HCT116 (cell line): ENCODE measurements at regions not wholly inside any gene's neighbourhood (a gene's known extent, or its start where the extent isn't known, plus 50 kb on each side); places are given as distances from the start of the nearest gene placed in this dataset.

Experiments
- ATAC-seq: fragments of 200-7000 bp; cut with Tn5 transposase; 2 replicates; pipeline ENCODE4 v1.9.1; 2020; ENCODE audit warnings: mild to moderate bottlenecking, moderate library complexity
- BruUV-seq: library from RNA; stranded (reverse); fragments of 400-500 nt; replicated peaks from 2 replicates; lab custom pipeline; 2021; lab: Mats Ljungman, UMichigan
- CTCF ChIA-PET: fragments of 300-600 bp; sonication (Branson Sonifier 250); formaldehyde crosslinking; loops from one replicate; lab custom pipeline; 2021; ENCODE audit warnings: antibody characterized with exemption; lab: Charles Lee
- POLR2A ChIA-PET: fragments of 300-600, 350-600 bp; sonication (Branson Sonifier 250); formaldehyde crosslinking; loops from one replicate; lab custom pipeline; 2021; ENCODE audit warnings: antibody characterized with exemption; lab: Charles Lee
- RAD21 ChIA-PET, 2 experiments: fragments of 300-600 bp; sonication (Branson Sonifier 250); formaldehyde crosslinking; loops; one replicate each; lab custom pipeline; 2023; ENCODE audit warnings: low total read pairs in 2 of 2; ENCODE audit not compliant: uncharacterized antibody in 2 of 2, unreplicated experiment in 2 of 2, low non-redundant PET in 1 of 2; lab: Charles Lee
- DNase-seq: peaks from one replicate; pipeline ENCODE4 v3.0.0-alpha.2; 2010; ENCODE audit warnings: low read depth, low spot score
- H2AFZ ChIP-seq: fragments of 200-600 bp; shearing (Covaris generic), sonication (generic); 2 replicates; pipeline ENCODE4 v1.6.1; 2017; ENCODE audit warnings: low read depth, mixed run types, mixed read lengths, antibody characterized with exemption, low read length; ENCODE audit not compliant: poor library complexity, severe bottlenecking
- H3K27ac ChIP-seq: 2 replicates; pipeline ENCODE4 v1.5.1; 2012; ENCODE audit warnings: low read depth, low read length
- H3K27me3 ChIP-seq: fragments of 200-600 bp; sonication (generic); 2 replicates; pipeline ENCODE4 v1.6.1; 2016; ENCODE audit warnings: mixed run types, low read length, mixed read lengths; ENCODE audit not compliant: insufficient read depth
- H3K36me3 ChIP-seq, 2 experiments: fragments of 200-500 bp in 1 of 2; fragments of 200-600 bp in 1 of 2; sonication (Bioruptor generic) in 1 of 2; sonication (generic) in 1 of 2; 2 replicates each; pipeline versions ENCODE4 v1.5.1 to v1.6.1; 2014 to 2016; ENCODE audit warnings: low read length in 2 of 2, inconsistent platforms in 1 of 2, mixed read lengths in 1 of 2, mixed run types in 1 of 2; ENCODE audit not compliant: insufficient read depth in 2 of 2, control insufficient read depth in 1 of 2
- H3K4me1 ChIP-seq, 2 experiments: fragments of 200-600 bp in 1 of 2; sonication (generic) in 1 of 2; 2 replicates each; pipeline versions ENCODE4 v1.5.1 to v1.6.1; 2012 to 2017; ENCODE audit warnings: low read length in 2 of 2, inconsistent platforms in 1 of 2, mild to moderate bottlenecking in 1 of 2, mixed read lengths in 1 of 2, mixed run types in 1 of 2, moderate library complexity in 1 of 2; ENCODE audit not compliant: insufficient read depth in 2 of 2, control insufficient read depth in 1 of 2
- H3K4me2 ChIP-seq: fragments of 200-600 bp; sonication (generic); 2 replicates; pipeline ENCODE4 v1.6.1; 2017; ENCODE audit warnings: mixed run types, low read length, mixed read lengths
- H3K4me3 ChIP-seq, 2 experiments: fragments of 200-600 bp in 1 of 2; sonication (generic) in 1 of 2; replicated peaks in 1 of 2; 2 replicates each; pipeline ENCODE4 v1.5.1; 2011 to 2016; ENCODE audit warnings: low read length in 2 of 2, control low read depth in 1 of 2, low read depth in 1 of 2, mild to moderate bottlenecking in 1 of 2, mixed read lengths in 1 of 2, mixed run types in 1 of 2
- H3K79me2 ChIP-seq: fragments of 200-600 bp; sonication (generic); 2 replicates; pipeline ENCODE4 v1.6.1; 2017; ENCODE audit warnings: mild to moderate bottlenecking, mixed run types, low read length, moderate library complexity, mixed read lengths; ENCODE audit not compliant: insufficient read depth
- H3K9ac ChIP-seq: fragments of 200-600 bp; sonication (generic); 2 replicates; pipeline ENCODE4 v1.6.1; 2016; ENCODE audit warnings: low read length, mixed read lengths
- H3K9me2 ChIP-seq: fragments of 200-600 bp; sonication (generic), shearing (Covaris generic); 2 replicates; pipeline ENCODE4 v1.6.1; 2017; ENCODE audit warnings: mixed run types, mild to moderate bottlenecking, moderate library complexity; ENCODE audit not compliant: insufficient read depth
- H3K9me3 ChIP-seq, 2 experiments: fragments of 200-500 bp in 1 of 2; fragments of 200-600 bp in 1 of 2; sonication (Bioruptor generic) in 1 of 2; sonication (generic) in 1 of 2; 2 replicates each; pipeline ENCODE4 v1.6.1; 2014 to 2017; ENCODE audit warnings: low read length in 2 of 2, mixed read lengths in 2 of 2, inconsistent platforms in 1 of 2, low read depth in 1 of 2, mild to moderate bottlenecking in 1 of 2, mixed run types in 1 of 2, moderate library complexity in 1 of 2; ENCODE audit not compliant: control insufficient read depth in 1 of 2, insufficient read depth in 1 of 2
- H4K20me1 ChIP-seq: fragments of 200-600 bp; sonication (generic), shearing (Covaris generic); 2 replicates; pipeline ENCODE4 v1.6.1; 2017; ENCODE audit warnings: mixed run types, mild to moderate bottlenecking, moderate library complexity; ENCODE audit not compliant: insufficient read depth
- CBX3 ChIP-seq: IDR thresholded peaks from 2 replicates; pipeline ENCODE4 v1.6.1; 2012; ENCODE audit warnings: low read depth
- CTCF ChIP-seq, 3 experiments: fragments of 200-600 bp in 1 of 3; sonication (generic) in 1 of 3; IDR thresholded peaks in 2 of 3; conservative IDR thresholded peaks in 1 of 3; 2 replicates each; pipeline ENCODE4 v1.5.1; 2012 to 2017; ENCODE audit warnings: low read depth in 2 of 3, low read length in 2 of 3, antibody characterized with exemption in 1 of 3, borderline replicate concordance in 1 of 3, control low read depth in 1 of 3, mild to moderate bottlenecking in 1 of 3, mixed read lengths in 1 of 3, mixed run types in 1 of 3, moderate library complexity in 1 of 3; ENCODE audit not compliant: insufficient read depth in 1 of 3
- EGR1 ChIP-seq: IDR thresholded peaks from 2 replicates; pipeline ENCODE4 v1.6.1; 2012; ENCODE audit warnings: low read depth
- ELF1 ChIP-seq: IDR thresholded peaks from 2 replicates; pipeline ENCODE4 v1.6.1; 2012; ENCODE audit warnings: low read depth, borderline replicate concordance
- EZH2 ChIP-seq: fragments of 200-600 bp; sonication (generic); IDR thresholded peaks from 2 replicates; pipeline ENCODE4 v1.6.1; 2017; ENCODE audit warnings: antibody characterized with exemption, mixed run types
- EZH2phosphoT487 ChIP-seq: fragments of 200-600 bp; IDR thresholded peaks from 2 replicates; pipeline ENCODE4 v1.6.1; 2018; ENCODE audit warnings: antibody characterized with exemption, borderline replicate concordance
- JUND ChIP-seq: IDR thresholded peaks from 2 replicates; pipeline ENCODE4 v1.6.1; 2012
- POLR2AphosphoS5 ChIP-seq: IDR thresholded peaks from 2 replicates; pipeline ENCODE4 v1.6.1; 2011; ENCODE audit warnings: mild to moderate bottlenecking, low read depth, low read length, moderate library complexity
- RAD21 ChIP-seq: IDR thresholded peaks from 2 replicates; pipeline ENCODE4 v1.6.1; 2012; ENCODE audit warnings: low read depth, mild to moderate bottlenecking
- SP1 ChIP-seq: IDR thresholded peaks from 2 replicates; pipeline ENCODE4 v1.6.1; 2012; ENCODE audit warnings: low read depth
- SRF ChIP-seq: IDR thresholded peaks from 2 replicates; pipeline ENCODE4 v1.6.1; 2012; ENCODE audit warnings: low read depth
- TCF7L2 ChIP-seq: IDR thresholded peaks from 2 replicates; pipeline ENCODE4 v1.7.0; 2011; ENCODE audit warnings: borderline replicate concordance, inconsistent platforms; ENCODE audit not compliant: insufficient read depth, insufficient read length; ENCODE audit errors: extremely low read depth
- YY1 ChIP-seq: IDR thresholded peaks from 2 replicates; pipeline ENCODE4 v1.6.1; 2011; ENCODE audit warnings: low read length, low read depth, moderate library complexity, mild to moderate bottlenecking; ENCODE audit not compliant: insufficient replicate concordance; ENCODE audit errors: extremely low read depth
- ZFX ChIP-seq: fragments of 450-650 bp; IDR thresholded peaks from 2 replicates; pipeline ENCODE4 v1.6.1; 2017
- intact Hi-C: fragments of 100-400 bp; cut with micrococcal nuclease; formaldehyde crosslinking; loops from 2 replicates; pipeline ENCODE4 v1.10.0; 2022
- TF ChIP-seq, protein P1 (sequence below): IDR thresholded peaks from 2 replicates; pipeline ENCODE4 v1.6.1; 2012

GRCh38 chr5:24142341-24142740, 502.4 kb downstream of the CDH10 start:
- no TSS peak for BruUV-seq
- no peaks in the 10 kb centered on the region for H3K4me1 ChIP-seq
- no peak overlapping the region for H3K4me2 ChIP-seq
- no peaks in the 10 kb centered on the region for H3K79me2 ChIP-seq
- intact Hi-C loops, result no loop called here
- no peak overlapping the region for H2AFZ ChIP-seq
- no peaks in the 10 kb centered on the region for H4K20me1 ChIP-seq
- H3K36me3 ChIP-seq, result no peaks in the 10 kb centered on the region
- POLR2A ChIA-PET, result no interaction called here
- H3K27ac ChIP-seq, result no peak overlapping the region
- CTCF ChIA-PET, result no interaction called here
- H3K9me2 ChIP-seq, result no peaks in the 10 kb centered on the region
- RAD21 ChIA-PET, result no interaction called here
- H3K9me3 ChIP-seq, result peaks cover 15 to 27% of the 10 kb centered on the region in 2 experiments; a peak in 3 of 4 replicates
- no peak overlapping the region for H3K4me3 ChIP-seq
- no peak overlapping the region for H3K9ac ChIP-seq
- no peaks in the 10 kb centered on the region for H3K27me3 ChIP-seq
- TF ChIP-seq, protein P1, sequence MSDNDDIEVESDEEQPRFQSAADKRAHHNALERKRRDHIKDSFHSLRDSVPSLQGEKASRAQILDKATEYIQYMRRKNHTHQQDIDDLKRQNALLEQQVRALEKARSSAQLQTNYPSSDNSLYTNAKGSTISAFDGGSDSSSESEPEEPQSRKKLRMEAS, result no peak
- TF ChIP-seq CTCF (IDR thresholded peaks at IDR 0.05 in 2 of 3, conservative IDR thresholded peaks at IDR 0.05 in 1 of 3; ENCODE audit: borderline replicate concordance in 1 of 3, insufficient read depth in 1 of 3, low read depth in 2 of 3, low read length in 2 of 3) (no peak), CBX3 (no peak), ZFX (no peak), EZH2phosphoT487 (no peak), EZH2 (no peak), RAD21 (no peak), POLR2AphosphoS5 (no peak), YY1 (no peak), SP1 (no peak), TCF7L2 (no peak), EGR1 (no peak), JUND (no peak), ELF1 (no peak), SRF (no peak)
- no peak for ATAC-seq
- DNase-seq, result no peak
